Jurkat, Clone E6-1 (cell line): ENCODE measurements at regions not wholly inside any gene's neighbourhood (a gene's known extent, or its start where the extent isn't known, plus 50 kb on each side); places are given as distances from the start of the nearest gene placed in this dataset.

ENCODE experiments used
- DNase-seq: peaks from one replicate; pipeline ENCODE4 v3.0.0-alpha.2; 2011; ENCODE audit warnings: low read depth, low spot score
- H3K4me3 ChIP-seq: 2 replicates; pipeline ENCODE4 v1.5.1; 2011; ENCODE audit warnings: mild to moderate bottlenecking, low read length, control low read depth, moderate library complexity

- no peak overlapping the region for H3K4me3 ChIP-seq
- DNase-seq, result no peak
These were observed 529.4 kb downstream of the HTR7 start for GRCh38 chr10:90328459-90328858.

- no peak overlapping the region for H3K4me3 ChIP-seq
- no peak for DNase-seq
These were observed 528.9 kb downstream of the HTR7 start for GRCh38 chr10:90328896-90329295.

GRCh38 chr10:90337316-90337715, 520.5 kb downstream of the HTR7 start:
- DNase-seq, result no peak
- H3K4me3 ChIP-seq, result no peak overlapping the region

- DNase-seq, result no peak
- no peak overlapping the region for H3K4me3 ChIP-seq
These were observed 515.4 kb downstream of the HTR7 start for GRCh38 chr10:90342480-90342879.

- H3K4me3 ChIP-seq, result no peak overlapping the region
- no peak for DNase-seq
These were observed 513.6 kb downstream of the HTR7 start for GRCh38 chr10:90344226-90344625.

GRCh38 chr10:90347239-90347638, 510.6 kb downstream of the HTR7 start:
- no peak for DNase-seq

GRCh38 chr10:90350122-90350521, 507.7 kb downstream of the HTR7 start:
- H3K4me3 ChIP-seq, result no peak overlapping the region
- no peak for DNase-seq

More at GRCh38 chr10:90347239-90347638, 510.6 kb downstream of the HTR7 start:
- no peak overlapping the region for H3K4me3 ChIP-seq

- H3K4me3 ChIP-seq, result no peak overlapping the region
- no peak for DNase-seq
These were observed 505.6 kb downstream of the HTR7 start for GRCh38 chr10:90352288-90352687.

- H3K4me3 ChIP-seq, result no peak overlapping the region
- DNase-seq, result no peak
These were observed 502.9 kb downstream of the HTR7 start for GRCh38 chr10:90354914-90355313.

- no peak for DNase-seq
- H3K4me3 ChIP-seq, result no peak overlapping the region
These were observed 493.9 kb downstream of the HTR7 start for GRCh38 chr10:90363799-90364483.

GRCh38 chr10:90372451-90372850, 485.4 kb downstream of the HTR7 start:
- H3K4me3 ChIP-seq, result no peak overlapping the region
- no peak for DNase-seq

GRCh38 chr10:90373911-90374310, 483.9 kb downstream of the HTR7 start:
- no peak overlapping the region for H3K4me3 ChIP-seq
- DNase-seq, result no peak

GRCh38 chr10:90378524-90379076, 479.2 kb downstream of the HTR7 start:
- H3K4me3 ChIP-seq, result no peak overlapping the region
- DNase-seq, result no peak

- H3K4me3 ChIP-seq, result no peak overlapping the region
- no peak for DNase-seq
These were observed 476.4 kb downstream of the HTR7 start for GRCh38 chr10:90381468-90381867.

GRCh38 chr10:90389876-90390275, 468.0 kb downstream of the HTR7 start:
- H3K4me3 ChIP-seq, result no peak overlapping the region
- no peak for DNase-seq

GRCh38 chr10:90394311-90394710, 463.5 kb downstream of the HTR7 start:
- H3K4me3 ChIP-seq, result no peak overlapping the region
- DNase-seq, result no peak

GRCh38 chr10:90396721-90397120, 461.1 kb downstream of the HTR7 start:
- DNase-seq, result no peak
- H3K4me3 ChIP-seq, result no peak overlapping the region

- no peak for DNase-seq
- H3K4me3 ChIP-seq, result no peak overlapping the region
These were observed 459.3 kb downstream of the HTR7 start for GRCh38 chr10:90398566-90398965.

- no peak overlapping the region for H3K4me3 ChIP-seq
- no peak for DNase-seq
These were observed 458.1 kb downstream of the HTR7 start for GRCh38 chr10:90399782-90400181.

- no peak for DNase-seq
- no peak overlapping the region for H3K4me3 ChIP-seq
These were observed 454.4 kb downstream of the HTR7 start for GRCh38 chr10:90403211-90404000.
